Fibroblast of lung (primary cell): ENCODE measurements at regions not wholly inside any gene's neighbourhood (a gene's known extent, or its start where the extent isn't known, plus 50 kb on each side); places are given as distances from the start of the nearest gene placed in this dataset.

Source experiments
- DNase-seq, 2 donors: peaks; one replicate each; pipeline versions ENCODE4 v3.0.0 to v3.0.0-alpha.2; 2010; ENCODE audit warnings: low read depth in 2 of 2
- H2AFZ ChIP-seq: 2 replicates; pipeline ENCODE4 v1.5.1; 2012; ENCODE audit warnings: low read length, control low read depth, inconsistent platforms
- H3K27ac ChIP-seq: 2 replicates; pipeline ENCODE4 v1.5.1; 2011; ENCODE audit warnings: low read length, control low read depth; ENCODE audit not compliant: insufficient read depth
- H3K27me3 ChIP-seq: 2 replicates; pipeline ENCODE4 v1.5.1; 2011; ENCODE audit warnings: mild to moderate bottlenecking, low read length; ENCODE audit not compliant: control insufficient read depth, insufficient read depth
- H3K36me3 ChIP-seq: 2 replicates; pipeline ENCODE4 v1.5.1; 2011; ENCODE audit warnings: low read length; ENCODE audit not compliant: control insufficient read depth, insufficient read depth
- H3K4me1 ChIP-seq: 2 replicates; pipeline ENCODE4 v1.5.1; 2011; ENCODE audit warnings: low read length; ENCODE audit not compliant: control insufficient read depth, insufficient read depth; ENCODE audit errors: extremely low read depth
- H3K4me2 ChIP-seq: 2 replicates; pipeline ENCODE4 v1.5.1; 2011; ENCODE audit warnings: low read length, control low read depth; ENCODE audit not compliant: insufficient read depth; ENCODE audit errors: extremely low read depth
- H3K4me3 ChIP-seq, 4 experiments: fragments of 200-600 bp in 1 of 4; sonication (generic) in 1 of 4; replicated peaks in 1 of 4; 2 replicates each; pipeline ENCODE4 v1.5.1; 2011 to 2016; ENCODE audit warnings: low read length in 4 of 4, low read depth in 3 of 4, mild to moderate bottlenecking in 3 of 4, control low read depth in 2 of 4, inconsistent platforms in 1 of 4, mixed read lengths in 1 of 4; ENCODE audit not compliant: insufficient read depth in 1 of 4; ENCODE audit errors: control extremely low read depth in 1 of 4
- H3K79me2 ChIP-seq: 2 replicates; pipeline ENCODE4 v1.5.1; 2012; ENCODE audit warnings: mild to moderate bottlenecking, low read length, inconsistent platforms; ENCODE audit not compliant: control insufficient read depth, insufficient read depth
- H3K9ac ChIP-seq: 2 replicates; pipeline ENCODE4 v1.5.1; 2011; ENCODE audit warnings: mild to moderate bottlenecking, low read length, control low read depth; ENCODE audit not compliant: insufficient read depth
- H3K9me3 ChIP-seq: 2 replicates; pipeline ENCODE4 v1.5.1; 2012; ENCODE audit warnings: low read depth, low read length; ENCODE audit not compliant: control insufficient read depth, insufficient read depth
- H4K20me1 ChIP-seq: 2 replicates; pipeline ENCODE4 v1.5.1; 2011; ENCODE audit warnings: low read length; ENCODE audit not compliant: control insufficient read depth, insufficient read depth; ENCODE audit errors: extremely low read depth
- CTCF ChIP-seq, 2 donors: IDR thresholded peaks in 1 of 2; conservative IDR thresholded peaks in 1 of 2; 1 replicate in 1 of 2; 2 replicates in 1 of 2; pipeline ENCODE4 v1.5.1; 2011 to 2012; ENCODE audit warnings: low read length in 2 of 2, control low read depth in 1 of 2, inconsistent platforms in 1 of 2, low read depth in 1 of 2, mild to moderate bottlenecking in 1 of 2
- EZH2 ChIP-seq: IDR thresholded peaks from 2 replicates; pipeline ENCODE4 v1.5.1; 2012; ENCODE audit warnings: low read length, control low read depth, mild to moderate bottlenecking; ENCODE audit errors: missing control alignments

GRCh38 chr10:131553121-131553520, 241.6 kb upstream of the TCERG1L start:
- Histone ChIP-seq H3K79me2 (no peaks in the 10 kb centered on the region), H3K36me3 (no peaks in the 10 kb centered on the region), H3K27ac (no peak overlapping the region), H3K4me3 (no peak overlapping the region), H4K20me1 (no peaks in the 10 kb centered on the region), H3K9ac (no peak overlapping the region), H3K9me3 (no peaks in the 10 kb centered on the region), H3K4me2 (no peak overlapping the region), H2AFZ (no peak overlapping the region), H3K4me1 (no peaks in the 10 kb centered on the region), H3K27me3 (no peaks in the 10 kb centered on the region)
- no peak for DNase-seq
- TF ChIP-seq CTCF (conservative IDR thresholded peaks at IDR 0.05 in 1 of 2, IDR thresholded peaks at IDR 0.05 in 1 of 2; ENCODE audit: low read depth in 1 of 2, low read length in 2 of 2) (no peak), EZH2 (no peak)

GRCh38 chr10:131553581-131553980, 242.1 kb upstream of the TCERG1L start:
- H3K36me3 ChIP-seq = no peaks in the 10 kb centered on the region
- no peaks in the 10 kb centered on the region for H3K79me2 ChIP-seq
- H3K4me2 ChIP-seq = no peak overlapping the region
- H3K9ac ChIP-seq = no peak overlapping the region
- TF ChIP-seq EZH2 = no peak
- no peak for TF ChIP-seq CTCF (conservative IDR thresholded peaks at IDR 0.05 in 1 of 2, IDR thresholded peaks at IDR 0.05 in 1 of 2; ENCODE audit: low read depth in 1 of 2, low read length in 2 of 2)
- no peaks in the 10 kb centered on the region for H4K20me1 ChIP-seq
- H3K4me3 ChIP-seq = no peak overlapping the region
- H3K27ac ChIP-seq = no peak overlapping the region
- H3K9me3 ChIP-seq = no peaks in the 10 kb centered on the region
- no peaks in the 10 kb centered on the region for H3K27me3 ChIP-seq
- no peak overlapping the region for H2AFZ ChIP-seq
- DNase-seq = no peak
- no peaks in the 10 kb centered on the region for H3K4me1 ChIP-seq

DNA sequence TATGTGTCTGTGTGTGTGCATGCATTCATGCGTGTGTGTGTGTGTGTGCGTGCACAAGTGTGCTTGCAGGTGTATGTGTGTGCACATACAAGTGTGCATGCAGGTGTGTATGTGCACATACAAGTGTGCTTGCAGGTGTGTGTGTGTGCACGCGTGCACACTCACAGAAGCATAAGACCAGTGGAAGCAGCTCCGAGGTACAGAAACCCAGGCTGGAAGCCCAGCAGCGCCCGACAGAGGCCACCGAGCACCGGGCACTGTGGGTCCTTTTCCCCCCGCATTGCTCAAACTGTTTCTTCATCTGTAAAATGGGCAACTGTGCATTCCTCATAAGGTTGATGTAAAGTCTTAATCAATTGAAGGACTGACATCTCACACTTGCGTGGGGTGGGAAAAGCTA, 243.3 kb upstream of the TCERG1L start:
- Histone ChIP-seq H4K20me1 (no peaks in the 10 kb centered on the region), H3K4me2 (no peak overlapping the region), H3K27me3 (no peaks in the 10 kb centered on the region), H2AFZ (no peak overlapping the region), H3K4me1 (no peaks in the 10 kb centered on the region), H3K4me3 (no peak overlapping the region), H3K36me3 (no peaks in the 10 kb centered on the region), H3K27ac (no peak overlapping the region), H3K9me3 (no peaks in the 10 kb centered on the region), H3K79me2 (no peaks in the 10 kb centered on the region), H3K9ac (no peak overlapping the region)
- DNase-seq = no peak
- TF ChIP-seq CTCF (conservative IDR thresholded peaks at IDR 0.05 in 1 of 2, IDR thresholded peaks at IDR 0.05 in 1 of 2; ENCODE audit: low read depth in 1 of 2, low read length in 2 of 2) (no peak), EZH2 (no peak)
